Mammary epithelial cell (primary cell): ENCODE measurements at regions not wholly inside any gene's neighbourhood (a gene's known extent, or its start where the extent isn't known, plus 50 kb on each side); places are given as distances from the start of the nearest gene placed in this dataset.

Experiments used
- CTCF ChIP-seq, 2 donors: IDR thresholded peaks in 1 of 2; conservative IDR thresholded peaks in 1 of 2; 2 replicates each; pipeline ENCODE4 v1.5.1; 2011 to 2012; ENCODE audit warnings: inconsistent platforms in 2 of 2, low read length in 2 of 2, mild to moderate bottlenecking in 2 of 2, control low read depth in 1 of 2, low read depth in 1 of 2; ENCODE audit not compliant: insufficient read depth in 1 of 2; ENCODE audit errors: extremely low read depth in 1 of 2
- EZH2 ChIP-seq: IDR thresholded peaks from 2 replicates; pipeline ENCODE4 v1.6.1; 2012; ENCODE audit warnings: low read length, inconsistent platforms, borderline replicate concordance

GRCh38 chr16:48687421-48688038, 77.5 kb upstream of the N4BP1 start:
- TF ChIP-seq CTCF (conservative IDR thresholded peaks at IDR 0.05 in 1 of 2, IDR thresholded peaks at IDR 0.05 in 1 of 2; ENCODE audit: extremely low read depth in 1 of 2, insufficient read depth in 1 of 2, low read depth in 1 of 2, low read length in 2 of 2) (peak; percentile 81 to 87), EZH2 (no peak)
